SK-N-SH treated with all-trans-retinoic acid at 6 μM for 48 hours (cell line): ENCODE measurements at regions not wholly inside any gene's neighbourhood (a gene's known extent, or its start where the extent isn't known, plus 50 kb on each side); places are given as distances from the start of the nearest gene placed in this dataset.

Experiments
- ATAC-seq: fragments of 200-7000 bp; cut with Tn5 transposase; 3 replicates; pipeline ENCODE4 v1.9.1; 2020; ENCODE audit warnings: mild to moderate bottlenecking, moderate library complexity
- ARNTL ChIP-seq: fragments of 450-650 bp; formaldehyde crosslinking; IDR thresholded peaks from 2 replicates; pipeline ENCODE4 v1.5.0; 2020; ENCODE audit warnings: low read depth, mild to moderate bottlenecking, moderate library complexity, borderline replicate concordance
- BACH2 ChIP-seq: fragments of 250-450 bp; sonication (Bioruptor Pico); IDR thresholded peaks from 2 replicates; pipeline ENCODE4 v1.9.0; 2021; ENCODE audit warnings: mild to moderate bottlenecking, borderline replicate concordance
- CREB5 ChIP-seq: fragments of 250-450 bp; sonication (Bioruptor Pico); IDR thresholded peaks from 2 replicates; pipeline ENCODE4 v1.5.1; 2020; ENCODE audit warnings: low read depth, mild to moderate bottlenecking, moderate library complexity
- CSDC2 ChIP-seq: fragments of 250-450 bp; sonication (Bioruptor Pico); IDR thresholded peaks from 2 replicates; pipeline ENCODE4 v1.5.0; 2020; ENCODE audit warnings: mild to moderate bottlenecking, moderate library complexity
- CSRNP3 ChIP-seq: fragments of 250-450 bp; sonication (Bioruptor Pico); IDR thresholded peaks from 2 replicates; pipeline ENCODE4 v1.5.1; 2021; ENCODE audit warnings: mild to moderate bottlenecking, moderate library complexity
- ESRRG ChIP-seq: fragments of 250-450 bp; sonication (Bioruptor Pico); IDR thresholded peaks from 2 replicates; pipeline ENCODE4 v1.6.1; 2021; ENCODE audit warnings: mild to moderate bottlenecking
- ISL1 ChIP-seq: fragments of 250-450 bp; sonication (Bioruptor Pico); IDR thresholded peaks from 2 replicates; pipeline ENCODE4 v2.1.2; 2022; ENCODE audit warnings: mild to moderate bottlenecking, moderate library complexity
- OSR1 ChIP-seq: fragments of 250-450 bp; sonication (Bioruptor Pico); IDR thresholded peaks from 2 replicates; pipeline ENCODE4 v1.8.0; 2022; ENCODE audit warnings: moderate library complexity, mild to moderate bottlenecking, inconsistent platforms
- PATZ1 ChIP-seq: fragments of 250-450 bp; sonication (Bioruptor Pico); IDR thresholded peaks from 2 replicates; pipeline ENCODE4 v1.8.0; 2020; ENCODE audit warnings: mild to moderate bottlenecking, moderate library complexity, borderline replicate concordance
- PPARA ChIP-seq: fragments of 250-450 bp; sonication (Bioruptor Pico); IDR thresholded peaks from 2 replicates; pipeline ENCODE4 v1.5.0; 2020; ENCODE audit warnings: mild to moderate bottlenecking, borderline replicate concordance
- RARB ChIP-seq: fragments of 250-450 bp; sonication (Bioruptor Pico); IDR thresholded peaks from 2 replicates; pipeline ENCODE4 v1.8.0; 2021; ENCODE audit warnings: mild to moderate bottlenecking, moderate library complexity
- SNAI2 ChIP-seq: fragments of 250-450 bp; sonication (Bioruptor Pico); IDR thresholded peaks from 2 replicates; pipeline ENCODE4 v1.5.0; 2020; ENCODE audit warnings: mild to moderate bottlenecking, moderate library complexity
- TCF4 ChIP-seq: fragments of 250-450 bp; sonication (Bioruptor Pico); IDR thresholded peaks from 2 replicates; pipeline ENCODE4 v1.8.0; 2021; ENCODE audit warnings: mild to moderate bottlenecking, moderate library complexity, borderline replicate concordance
- TOX ChIP-seq: fragments of 250-450 bp; sonication (Bioruptor Pico); IDR thresholded peaks from 2 replicates; pipeline ENCODE4 v1.8.0; 2021; ENCODE audit warnings: mild to moderate bottlenecking, moderate library complexity, borderline replicate concordance
- ZC3H10 ChIP-seq: fragments of 250-450 bp; sonication (Bioruptor Pico); IDR thresholded peaks from 2 replicates; pipeline ENCODE4 v1.5.1; 2021; ENCODE audit warnings: mild to moderate bottlenecking, moderate library complexity
- ZFP3 ChIP-seq: fragments of 250-450 bp; sonication (Bioruptor Pico); IDR thresholded peaks from 2 replicates; pipeline ENCODE4 v1.5.0; 2020; ENCODE audit warnings: mild to moderate bottlenecking, moderate library complexity
- ZFP30 ChIP-seq: fragments of 450-650 bp; formaldehyde crosslinking; IDR thresholded peaks from 2 replicates; pipeline ENCODE4 v1.5.0; 2022; ENCODE audit warnings: mild to moderate bottlenecking, moderate library complexity
- ZNF565 ChIP-seq: fragments of 450-650 bp; formaldehyde crosslinking; conservative IDR thresholded peaks from 2 replicates; pipeline ENCODE4 v1.5.0; 2020; ENCODE audit warnings: low read depth, mild to moderate bottlenecking, moderate library complexity
- ZNF70 ChIP-seq: fragments of 450-650 bp; formaldehyde crosslinking; IDR thresholded peaks from 2 replicates; pipeline ENCODE4 v1.5.0; 2020; ENCODE audit warnings: mild to moderate bottlenecking, moderate library complexity
- ZNF8 ChIP-seq: fragments of 450-650 bp; formaldehyde crosslinking; IDR thresholded peaks from 2 replicates; pipeline ENCODE4 v1.5.0; 2020; ENCODE audit warnings: mild to moderate bottlenecking, moderate library complexity
- TF ChIP-seq, protein P1 (sequence below): fragments of 250-450 bp; sonication (Bioruptor Pico); IDR thresholded peaks from 2 replicates; pipeline ENCODE4 v1.8.0; 2021; ENCODE audit warnings: low read depth, mild to moderate bottlenecking, moderate library complexity, borderline replicate concordance
- TF ChIP-seq, protein P2 (sequence below): fragments of 250-450 bp; sonication (Bioruptor Pico); IDR thresholded peaks from 2 replicates; pipeline ENCODE4 v1.5.0; 2020; ENCODE audit warnings: mild to moderate bottlenecking, moderate library complexity

GRCh38 chr2:66340521-66340920 is 94.4 kb upstream of the MEIS1 start:
- ATAC-seq: no peak
- TF ChIP-seq PPARA (CRISPR knock-in tag) (no peak), ZFP3 (CRISPR knock-in tag) (no peak), RARB (no peak), ZFP30 (CRISPR knock-in tag) (no peak), TCF4 (no peak), ZNF8 (CRISPR knock-in tag) (no peak), BACH2 (CRISPR knock-in tag) (no peak), OSR1 (CRISPR knock-in tag) (no peak), CSDC2 (CRISPR knock-in tag) (no peak), PATZ1 (CRISPR knock-in tag) (no peak), CREB5 (CRISPR knock-in tag) (no peak), ARNTL (CRISPR knock-in tag) (no peak), ZNF70 (CRISPR knock-in tag) (no peak), ISL1 (CRISPR knock-in tag) (no peak), TOX (CRISPR knock-in tag) (no peak), ZNF565 (CRISPR knock-in tag) (no peak), CSRNP3 (CRISPR knock-in tag) (no peak)
- TF ChIP-seq, protein P1, sequence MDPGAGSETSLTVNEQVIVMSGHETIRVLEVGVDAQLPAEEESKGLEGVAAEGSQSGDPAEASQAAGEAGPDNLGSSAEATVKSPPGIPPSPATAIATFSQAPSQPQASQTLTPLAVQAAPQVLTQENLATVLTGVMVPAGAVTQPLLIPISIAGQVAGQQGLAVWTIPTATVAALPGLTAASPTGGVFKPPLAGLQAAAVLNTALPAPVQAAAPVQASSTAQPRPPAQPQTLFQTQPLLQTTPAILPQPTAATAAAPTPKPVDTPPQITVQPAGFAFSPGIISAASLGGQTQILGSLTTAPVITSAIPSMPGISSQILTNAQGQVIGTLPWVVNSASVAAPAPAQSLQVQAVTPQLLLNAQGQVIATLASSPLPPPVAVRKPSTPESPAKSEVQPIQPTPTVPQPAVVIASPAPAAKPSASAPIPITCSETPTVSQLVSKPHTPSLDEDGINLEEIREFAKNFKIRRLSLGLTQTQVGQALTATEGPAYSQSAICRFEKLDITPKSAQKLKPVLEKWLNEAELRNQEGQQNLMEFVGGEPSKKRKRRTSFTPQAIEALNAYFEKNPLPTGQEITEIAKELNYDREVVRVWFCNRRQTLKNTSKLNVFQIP (CRISPR knock-in tag): no peak
- TF ChIP-seq, all 23 proteins: peak for 0

DNA sequence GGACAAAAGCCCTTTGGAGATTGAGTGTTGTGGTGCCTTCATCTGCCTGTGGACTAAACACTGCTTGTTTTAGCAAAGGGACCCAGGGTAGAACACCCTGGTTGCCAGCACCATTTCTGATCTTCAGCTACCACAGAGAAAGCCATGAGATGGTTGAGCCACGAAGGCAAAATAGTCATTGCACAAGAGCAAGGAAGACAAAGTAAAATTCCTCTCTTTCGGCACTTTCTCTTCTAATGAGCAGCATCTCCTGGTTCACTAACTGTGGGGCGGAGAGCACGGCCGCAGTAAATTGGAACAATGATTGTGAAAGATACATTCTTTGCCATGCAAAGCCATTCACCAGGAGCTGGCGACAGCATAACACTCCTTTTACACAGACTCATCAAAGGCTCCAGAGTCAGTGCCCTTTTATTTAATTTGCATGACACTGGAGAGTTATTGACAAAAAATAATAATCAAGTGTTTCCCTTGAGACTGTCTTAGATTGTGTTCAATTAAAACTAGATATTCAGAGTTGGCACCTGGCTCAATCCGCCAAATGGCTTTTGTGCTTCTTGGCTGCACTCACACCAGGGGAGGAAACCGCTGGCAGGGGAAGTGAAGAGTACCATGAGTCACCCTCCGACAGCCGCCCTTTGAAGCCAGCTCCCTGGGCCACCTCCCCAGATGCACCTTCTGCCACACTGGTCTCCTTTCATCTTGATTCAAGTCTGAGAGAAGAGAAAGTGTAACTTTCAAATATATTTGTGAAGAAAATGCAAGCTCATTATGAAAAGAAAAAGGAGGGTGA is 100.5 kb upstream of the MEIS1 start:
- no peak for ATAC-seq
- no peak for TF ChIP-seq SNAI2 (CRISPR knock-in tag)
- no peak for TF ChIP-seq PATZ1 (CRISPR knock-in tag)
- no peak for TF ChIP-seq TCF4

DNA sequence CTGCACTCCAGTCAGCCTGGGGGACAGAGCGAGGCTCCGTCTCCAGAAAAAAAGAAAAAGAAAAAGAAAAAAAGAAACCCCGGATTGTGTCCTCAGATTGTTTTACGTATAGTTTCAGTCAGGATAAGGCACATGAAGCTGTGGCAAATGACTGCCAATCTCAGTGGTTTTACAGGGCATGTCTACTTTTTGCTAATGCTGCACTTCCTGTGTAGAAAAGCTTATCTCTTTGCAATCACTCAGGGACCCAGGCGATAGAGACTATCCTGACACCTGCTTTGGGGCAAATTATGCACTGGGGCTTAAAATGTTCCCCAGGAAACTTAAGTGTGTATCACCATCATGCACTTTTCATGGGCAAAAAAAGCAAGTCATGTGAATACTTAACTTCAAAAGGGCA is 103.7 kb upstream of the MEIS1 start:
- no peak for TF ChIP-seq ZC3H10 (CRISPR knock-in tag)
- no peak for TF ChIP-seq ZNF565 (CRISPR knock-in tag)
- TF ChIP-seq ZNF70 (CRISPR knock-in tag): no peak
- no peak for TF ChIP-seq ARNTL (CRISPR knock-in tag)
- no peak for TF ChIP-seq PATZ1 (CRISPR knock-in tag)
- no peak for TF ChIP-seq ZFP30 (CRISPR knock-in tag)
- no peak for TF ChIP-seq TOX (CRISPR knock-in tag)
- no peak for TF ChIP-seq ESRRG (CRISPR knock-in tag)
- no peak for TF ChIP-seq PPARA (CRISPR knock-in tag)
- TF ChIP-seq, protein P1 (CRISPR knock-in tag): no peak
- TF ChIP-seq, protein P2, sequence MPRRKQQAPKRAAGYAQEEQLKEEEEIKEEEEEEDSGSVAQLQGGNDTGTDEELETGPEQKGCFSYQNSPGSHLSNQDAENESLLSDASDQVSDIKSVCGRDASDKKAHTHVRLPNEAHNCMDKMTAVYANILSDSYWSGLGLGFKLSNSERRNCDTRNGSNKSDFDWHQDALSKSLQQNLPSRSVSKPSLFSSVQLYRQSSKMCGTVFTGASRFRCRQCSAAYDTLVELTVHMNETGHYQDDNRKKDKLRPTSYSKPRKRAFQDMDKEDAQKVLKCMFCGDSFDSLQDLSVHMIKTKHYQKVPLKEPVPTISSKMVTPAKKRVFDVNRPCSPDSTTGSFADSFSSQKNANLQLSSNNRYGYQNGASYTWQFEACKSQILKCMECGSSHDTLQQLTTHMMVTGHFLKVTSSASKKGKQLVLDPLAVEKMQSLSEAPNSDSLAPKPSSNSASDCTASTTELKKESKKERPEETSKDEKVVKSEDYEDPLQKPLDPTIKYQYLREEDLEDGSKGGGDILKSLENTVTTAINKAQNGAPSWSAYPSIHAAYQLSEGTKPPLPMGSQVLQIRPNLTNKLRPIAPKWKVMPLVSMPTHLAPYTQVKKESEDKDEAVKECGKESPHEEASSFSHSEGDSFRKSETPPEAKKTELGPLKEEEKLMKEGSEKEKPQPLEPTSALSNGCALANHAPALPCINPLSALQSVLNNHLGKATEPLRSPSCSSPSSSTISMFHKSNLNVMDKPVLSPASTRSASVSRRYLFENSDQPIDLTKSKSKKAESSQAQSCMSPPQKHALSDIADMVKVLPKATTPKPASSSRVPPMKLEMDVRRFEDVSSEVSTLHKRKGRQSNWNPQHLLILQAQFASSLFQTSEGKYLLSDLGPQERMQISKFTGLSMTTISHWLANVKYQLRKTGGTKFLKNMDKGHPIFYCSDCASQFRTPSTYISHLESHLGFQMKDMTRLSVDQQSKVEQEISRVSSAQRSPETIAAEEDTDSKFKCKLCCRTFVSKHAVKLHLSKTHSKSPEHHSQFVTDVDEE: no peak
- TF ChIP-seq RARB: no peak
- no peak for ATAC-seq
